Large intestine (tissue), 3 donors: ENCODE measurements at regions not wholly inside any gene's neighbourhood (a gene's known extent, or its start where the extent isn't known, plus 50 kb on each side); places are given as distances from the start of the nearest gene placed in this dataset.

ENCODE experiments used
- DNase-seq, 2 donors: peaks; one replicate each; pipeline versions ENCODE4 v3.0.0 to v3.0.0-alpha.2; 2013
- H3K27ac ChIP-seq: one replicate; pipeline ENCODE4 v1.5.1; 2013; ENCODE audit warnings: low read length
- H3K27me3 ChIP-seq: 2 replicates; pipeline ENCODE4 v1.6.1; 2013; ENCODE audit warnings: low read length; ENCODE audit not compliant: control insufficient read depth, insufficient read depth
- H3K36me3 ChIP-seq: 2 replicates; pipeline ENCODE4 v1.6.1; 2013; ENCODE audit warnings: low read length; ENCODE audit not compliant: control insufficient read depth, insufficient read depth
- H3K4me1 ChIP-seq: one replicate; pipeline ENCODE4 v1.6.1; 2013; ENCODE audit warnings: low read length; ENCODE audit not compliant: control insufficient read depth, insufficient read depth
- H3K4me3 ChIP-seq: one replicate; pipeline ENCODE4 v1.5.1; 2013; ENCODE audit warnings: low read length
- H3K9me3 ChIP-seq: one replicate; pipeline ENCODE4 v1.6.1; 2013; ENCODE audit warnings: mild to moderate bottlenecking, low read depth, low read length, moderate library complexity; ENCODE audit not compliant: control insufficient read depth
- WGBS: methylation state at CpG from one replicate; pipeline ENCODE4 v1.1.5; 2013; ENCODE audit warnings: low lambda C conversion rate; ENCODE audit not compliant: insufficient coverage; 5-methylcytosine and 5-hydroxymethylcytosine counted together

DNA sequence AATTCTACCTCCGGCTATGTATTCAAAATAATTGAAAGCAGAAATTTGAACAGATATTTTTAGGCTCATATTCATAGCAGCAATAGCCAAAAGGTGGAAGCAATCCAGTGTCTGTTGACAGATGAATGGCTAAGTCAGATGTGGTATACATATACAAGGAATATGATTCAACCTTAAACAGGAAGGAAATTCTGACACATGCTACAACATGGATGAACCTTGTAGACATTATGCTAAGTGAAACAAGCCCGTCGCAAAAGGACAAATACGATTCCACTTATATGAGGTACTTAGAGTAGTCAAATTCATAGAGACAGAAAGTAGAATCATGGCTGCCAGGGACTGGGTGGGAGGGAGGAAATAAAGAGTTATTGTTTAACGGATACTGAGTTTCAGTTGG, 331.6 kb downstream of the PCNX1 start:
- no peaks in the 10 kb centered on the region for H3K4me1 ChIP-seq
- no peak overlapping the region for H3K4me3 ChIP-seq
- H3K36me3 ChIP-seq, result no peaks in the 10 kb centered on the region
- no peaks in the 10 kb centered on the region for H3K9me3 ChIP-seq
- 82% methylated on average over 1 of the region's 5 CpGs for WGBS
- no peak overlapping the region for H3K27ac ChIP-seq
- H3K27me3 ChIP-seq, result no peaks in the 10 kb centered on the region
- no peak for DNase-seq

DNA sequence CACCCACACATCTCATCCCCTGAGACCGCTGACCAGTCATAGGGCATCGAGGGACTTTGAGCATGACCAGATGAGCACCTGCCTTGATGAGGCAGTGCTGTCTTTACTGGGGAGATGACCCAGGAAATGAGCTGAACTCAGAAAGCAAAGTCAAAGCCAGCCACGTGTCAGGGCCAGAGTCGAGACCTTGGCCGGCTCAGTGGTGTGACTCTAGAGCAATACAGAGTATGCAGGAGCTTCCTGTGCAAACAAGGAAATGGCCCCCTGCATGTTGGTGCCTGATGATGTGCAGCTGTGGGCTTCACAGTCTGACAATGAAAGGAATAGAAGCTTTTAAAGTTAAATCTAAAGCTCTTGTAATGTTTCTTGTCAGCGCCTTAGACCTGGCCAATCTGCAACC, 332.9 kb downstream of the PCNX1 start:
- Histone ChIP-seq H3K4me3 (no peak overlapping the region), H3K9me3 (no peaks in the 10 kb centered on the region), H3K4me1 (no peaks in the 10 kb centered on the region), H3K27ac (no peak overlapping the region), H3K36me3 (no peaks in the 10 kb centered on the region), H3K27me3 (peaks cover 3% of the 10 kb centered on the region)
- no CpG with 5 or more reads among the region's 6 CpGs for WGBS
- DNase-seq, result peak; percentile 13 to 36

DNA sequence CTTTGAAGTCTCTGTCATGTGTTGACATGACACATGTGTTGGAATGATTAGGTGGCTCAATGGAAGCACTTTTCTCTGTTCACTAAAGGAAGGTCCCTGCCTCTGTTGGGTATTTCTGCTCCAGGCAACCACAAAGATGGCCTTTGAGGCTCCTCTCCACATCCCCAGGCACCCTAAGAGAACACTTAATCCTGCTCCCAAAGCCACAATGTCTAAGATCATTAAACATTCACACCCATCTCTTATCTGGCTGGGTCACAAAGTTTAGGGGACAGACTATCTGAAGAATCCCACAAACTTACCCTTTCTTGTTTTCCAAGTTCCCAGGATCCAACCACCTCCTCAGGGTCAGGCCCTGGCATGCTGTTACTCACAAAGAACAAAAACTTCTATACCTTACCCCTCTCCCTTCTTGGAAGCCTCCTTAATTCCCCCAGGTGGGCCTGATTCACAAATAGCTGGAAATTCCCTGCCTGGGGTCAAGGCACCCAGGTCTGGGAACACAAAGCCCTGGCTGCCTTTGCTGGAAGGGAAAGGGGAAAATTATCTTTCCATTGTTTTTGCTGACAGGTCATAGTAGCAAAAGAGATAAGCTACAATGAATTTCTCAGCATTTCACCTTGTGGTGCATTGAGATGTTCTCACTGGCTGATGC, 333.7 kb downstream of the PCNX1 start:
- H3K4me1 ChIP-seq, result no peaks in the 10 kb centered on the region
- H3K4me3 ChIP-seq, result no peak overlapping the region
- DNase-seq, result no peak
- peaks cover 3% of the 10 kb centered on the region for H3K27me3 ChIP-seq
- H3K9me3 ChIP-seq, result no peaks in the 10 kb centered on the region
- no peaks in the 10 kb centered on the region for H3K36me3 ChIP-seq
- no peak overlapping the region for H3K27ac ChIP-seq

DNA sequence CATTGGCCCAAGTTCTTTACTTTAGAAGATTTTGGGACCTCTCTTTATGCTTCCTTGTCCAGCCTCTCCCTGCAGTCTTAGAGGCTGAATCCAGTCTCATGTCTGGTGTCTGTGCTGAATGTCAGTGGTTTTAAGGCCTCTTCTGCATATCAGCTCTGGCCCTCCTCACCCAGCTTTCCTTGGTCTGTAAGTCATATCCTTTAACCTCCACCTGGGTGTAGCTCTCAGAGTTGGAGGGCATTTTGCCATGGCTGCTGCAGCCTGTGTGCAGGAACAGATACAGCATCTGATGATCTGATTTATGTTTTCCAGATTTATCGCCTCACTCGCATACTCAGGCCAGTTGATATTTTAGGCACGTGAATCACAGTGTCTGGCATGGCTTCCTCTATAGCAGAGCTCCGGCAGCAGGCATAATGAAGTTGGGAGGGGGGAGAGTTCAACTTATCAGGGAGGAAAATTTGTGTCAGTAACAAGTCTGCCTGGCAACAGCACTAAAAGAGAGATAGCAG, 335.0 kb downstream of the PCNX1 start:
- Histone ChIP-seq H3K9me3 (no peaks in the 10 kb centered on the region), H3K36me3 (no peaks in the 10 kb centered on the region), H3K27me3 (peaks cover 3% of the 10 kb centered on the region), H3K27ac (no peak overlapping the region), H3K4me1 (no peaks in the 10 kb centered on the region), H3K4me3 (no peak overlapping the region)
- WGBS, result 100% methylated on average over 1 of the region's 4 CpGs
- DNase-seq, result peak in 1 of 2 donors; percentile 16

DNA sequence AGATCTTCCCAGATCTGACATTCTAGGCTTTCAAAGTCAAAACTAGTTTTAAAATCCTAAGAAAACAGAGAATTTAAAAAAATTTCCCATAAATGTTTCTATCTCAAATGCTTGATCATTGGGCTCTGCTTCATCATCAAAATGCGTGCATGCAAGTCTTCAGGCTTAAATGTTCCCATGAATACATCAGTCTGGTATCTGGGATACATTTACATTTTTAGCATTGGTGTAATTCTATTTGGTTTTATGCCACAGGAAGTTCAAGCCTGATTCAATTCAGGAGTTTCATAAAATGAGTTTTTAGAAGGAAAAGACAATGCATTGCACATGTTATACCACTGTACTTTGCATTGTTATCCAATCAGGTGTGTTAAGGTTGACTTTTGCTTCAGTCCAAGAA, 336.4 kb downstream of the PCNX1 start:
- Histone ChIP-seq H3K27ac (no peak overlapping the region), H3K4me1 (no peaks in the 10 kb centered on the region)
- no CpG with 5 or more reads among the region's 1 CpG for WGBS

DNA sequence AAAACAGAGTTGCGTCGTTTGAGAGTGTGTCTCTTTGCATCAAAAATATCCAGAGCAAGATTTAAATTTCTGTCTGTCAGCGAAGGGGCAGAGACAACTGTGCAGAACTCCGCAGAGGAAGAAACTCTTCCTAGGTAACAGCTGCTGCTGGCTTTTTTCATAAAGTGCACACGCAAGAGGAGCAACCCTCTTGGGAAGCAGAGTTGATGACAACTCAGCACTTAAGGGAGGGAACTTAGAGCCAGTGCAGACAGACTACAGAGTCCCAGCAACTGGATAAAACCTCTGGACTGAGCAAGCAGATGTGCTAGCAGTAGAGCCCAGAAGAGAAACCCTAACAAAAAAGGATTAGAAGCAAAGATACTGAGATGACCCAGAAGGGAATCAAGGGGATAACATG, 337.1 kb downstream of the PCNX1 start:
- Histone ChIP-seq H3K27ac (no peak overlapping the region), H3K9me3 (no peaks in the 10 kb centered on the region), H3K36me3 (no peaks in the 10 kb centered on the region), H3K4me1 (no peaks in the 10 kb centered on the region), H3K27me3 (peaks cover 3% of the 10 kb centered on the region), H3K4me3 (no peak overlapping the region)
- no peak for DNase-seq
- WGBS, result 100% methylated on average over 1 of the region's 5 CpGs

More for the DNA sequence above, 336.4 kb downstream of the PCNX1 start:
- Histone ChIP-seq H3K9me3 (no peaks in the 10 kb centered on the region), H3K4me3 (no peak overlapping the region), H3K36me3 (no peaks in the 10 kb centered on the region), H3K27me3 (peaks cover 3% of the 10 kb centered on the region)
- no peak for DNase-seq

DNA sequence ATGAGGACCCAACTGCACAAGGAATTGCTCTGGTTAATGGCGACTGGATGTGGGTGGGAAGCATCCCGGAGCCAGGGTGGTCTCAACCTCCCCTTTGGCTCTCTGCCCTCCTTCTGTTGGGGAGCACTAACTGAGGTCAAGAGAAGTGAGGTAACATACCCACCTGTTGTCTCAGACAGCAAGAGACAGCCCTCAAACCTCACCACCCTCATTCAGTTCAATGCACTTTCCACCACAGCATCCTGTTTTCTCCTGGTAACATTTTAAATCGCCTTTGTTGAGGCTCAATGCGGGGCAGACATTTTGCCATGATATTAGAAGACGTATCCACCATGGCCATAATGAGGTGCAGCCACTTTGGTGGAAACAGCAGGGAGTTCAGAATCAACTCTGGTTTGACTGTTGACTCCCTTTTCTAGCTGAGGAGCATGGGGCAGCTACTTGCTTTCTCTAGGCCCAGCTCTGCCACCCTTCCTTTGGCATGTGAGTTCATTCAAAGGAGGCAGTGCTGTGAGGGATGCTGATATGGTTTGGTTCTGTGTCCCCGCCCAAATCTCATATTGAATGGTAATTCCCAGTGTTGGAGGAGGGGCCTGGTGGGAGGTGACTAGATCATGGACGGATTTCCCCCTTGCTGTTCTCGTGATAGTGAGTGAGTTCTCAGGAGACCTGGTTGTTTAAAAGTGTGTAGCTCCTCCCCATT, 338.6 kb downstream of the PCNX1 start:
- no peak overlapping the region for H3K27ac ChIP-seq
- H3K4me1 ChIP-seq, result no peaks in the 10 kb centered on the region
- WGBS, result 100% methylated on average over 1 of the region's 8 CpGs
- H3K9me3 ChIP-seq, result no peaks in the 10 kb centered on the region
- H3K27me3 ChIP-seq, result peaks cover 3% of the 10 kb centered on the region
- no peak for DNase-seq
- no peak overlapping the region for H3K4me3 ChIP-seq
- H3K36me3 ChIP-seq, result no peaks in the 10 kb centered on the region

DNA sequence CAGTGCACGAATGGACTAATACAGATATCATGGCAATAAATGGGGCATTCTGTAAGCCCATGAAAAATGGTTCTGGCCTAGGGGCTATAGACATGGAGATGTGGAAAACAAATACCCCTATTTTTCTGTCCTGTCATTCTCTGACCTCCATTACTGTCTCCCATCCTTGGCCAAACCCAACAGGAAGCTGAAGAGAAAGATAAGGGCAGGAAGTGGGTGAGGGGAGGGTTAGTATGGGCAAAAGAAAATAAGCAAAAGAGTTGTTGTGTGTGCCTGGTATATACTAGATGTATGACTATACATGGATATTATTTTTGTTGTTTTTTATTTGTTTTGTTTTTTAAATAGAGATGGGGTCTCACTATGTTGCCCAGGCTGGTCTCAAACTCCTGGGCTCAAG, 339.3 kb downstream of the PCNX1 start:
- no peaks in the 10 kb centered on the region for H3K9me3 ChIP-seq
- H3K36me3 ChIP-seq, result no peaks in the 10 kb centered on the region
- DNase-seq, result no peak
- H3K27ac ChIP-seq, result no peak overlapping the region
- no peak overlapping the region for H3K4me3 ChIP-seq
- no peaks in the 10 kb centered on the region for H3K4me1 ChIP-seq
- peaks cover 3% of the 10 kb centered on the region for H3K27me3 ChIP-seq
- WGBS, result 100% methylated on average over 1 of the region's 1 CpG

DNA sequence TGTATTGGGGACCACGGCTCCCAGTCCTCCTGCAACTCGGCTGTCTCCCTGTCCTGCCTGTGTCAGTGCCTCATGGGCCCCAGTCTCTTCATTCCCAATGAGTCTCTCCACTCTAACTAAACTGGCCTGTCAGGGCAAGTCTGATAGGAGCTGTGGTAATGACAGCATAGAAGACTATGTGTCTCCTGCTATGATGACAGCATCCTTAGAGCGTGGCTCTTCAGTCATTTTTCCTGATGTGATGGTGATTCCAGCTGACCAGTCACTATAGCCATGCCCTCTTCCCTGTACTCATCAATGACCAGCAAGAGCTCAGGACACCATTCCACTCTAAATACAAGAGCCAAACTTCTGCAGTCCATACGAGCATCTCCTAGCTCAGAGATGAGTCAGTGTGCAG, 339.8 kb downstream of the PCNX1 start:
- no peaks in the 10 kb centered on the region for H3K36me3 ChIP-seq
- no peak overlapping the region for H3K27ac ChIP-seq
- DNase-seq, result no peak
- no CpG with 5 or more reads among the region's 4 CpGs for WGBS
- H3K4me1 ChIP-seq, result no peaks in the 10 kb centered on the region
- H3K4me3 ChIP-seq, result no peak overlapping the region
- H3K27me3 ChIP-seq, result peaks cover 3% of the 10 kb centered on the region
- no peaks in the 10 kb centered on the region for H3K9me3 ChIP-seq

DNA sequence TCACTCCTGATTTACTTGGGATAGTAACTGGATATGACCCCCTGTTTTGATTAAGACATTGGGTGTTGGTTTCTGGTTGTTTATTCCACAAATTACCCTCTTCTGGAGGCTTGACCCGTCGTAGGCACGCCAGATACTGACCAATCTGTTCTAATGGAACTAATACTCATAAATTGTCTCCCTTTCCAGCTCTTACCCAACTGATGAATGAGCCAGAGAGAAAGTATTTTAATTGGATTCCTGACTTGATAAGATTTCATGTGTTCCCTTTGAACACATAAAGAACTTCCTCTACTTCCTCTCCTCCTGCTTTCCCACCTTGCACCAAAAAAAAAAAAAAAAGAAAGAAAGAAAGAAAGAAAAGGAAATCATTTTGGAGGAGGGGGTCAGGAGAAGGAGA, 340.9 kb downstream of the PCNX1 start:
- H3K36me3 ChIP-seq, result no peaks in the 10 kb centered on the region
- 71% methylated on average over 3 of the region's 3 CpGs for WGBS
- DNase-seq, result no peak
- no peak overlapping the region for H3K4me3 ChIP-seq
- no peaks in the 10 kb centered on the region for H3K4me1 ChIP-seq
- no peaks in the 10 kb centered on the region for H3K9me3 ChIP-seq
- peaks cover 3% of the 10 kb centered on the region for H3K27me3 ChIP-seq
- no peak overlapping the region for H3K27ac ChIP-seq

DNA sequence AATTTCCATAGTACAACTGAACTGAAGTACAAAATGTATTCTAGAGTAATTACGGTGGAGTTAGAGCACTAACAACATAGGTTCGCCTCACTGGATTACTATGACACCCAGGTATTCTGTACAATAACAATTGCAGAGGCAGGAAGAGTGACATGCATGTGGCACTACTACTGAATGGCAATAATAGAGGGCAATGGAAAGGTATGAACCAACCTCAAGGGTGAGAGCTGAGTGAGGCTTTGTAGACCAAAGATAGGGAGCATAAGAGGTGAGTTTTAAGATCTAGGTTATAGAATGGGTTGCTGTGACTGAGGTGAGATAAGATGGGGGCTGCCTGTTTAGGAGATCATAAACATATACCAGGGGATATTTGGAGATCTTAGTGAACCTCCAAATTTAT, 343.1 kb downstream of the PCNX1 start:
- 80% methylated on average over 1 of the region's 2 CpGs for whole genome bisulfite sequencing
- H3K4me3 ChIP-seq, result no peak overlapping the region
- no peak for DNase-seq
- no peaks in the 10 kb centered on the region for H3K4me1 ChIP-seq
- no peak overlapping the region for H3K27ac ChIP-seq
- peaks cover 3% of the 10 kb centered on the region for H3K9me3 ChIP-seq
- no peaks in the 10 kb centered on the region for H3K27me3 ChIP-seq
- no peaks in the 10 kb centered on the region for H3K36me3 ChIP-seq
